ENCODE measurements at regions not wholly inside any gene's neighbourhood (a gene's known extent, or its start where the extent isn't known, plus 50 kb on each side); places are given as distances from the start of the nearest gene placed in this dataset.

DNA sequence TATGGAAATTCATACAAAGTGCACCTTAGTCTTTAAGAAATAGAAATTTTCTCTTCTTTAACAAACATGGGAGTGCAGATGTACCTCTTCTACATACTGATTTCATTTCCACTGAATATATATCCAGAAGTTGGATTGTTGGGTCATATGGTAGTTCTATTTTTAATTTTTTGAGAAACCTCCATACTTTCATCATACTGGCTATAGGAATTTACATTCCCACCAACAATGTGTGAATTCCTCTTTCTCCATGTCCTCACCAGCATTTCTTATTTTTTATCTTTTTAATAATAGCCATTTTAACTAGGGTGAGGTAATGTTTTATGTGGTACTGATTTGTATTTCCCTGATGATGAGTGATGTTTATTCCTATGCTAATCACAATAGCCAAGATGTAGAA is 87.5 kb downstream of the RGS2 start:
- DNase-seq (ENCODE audit: low spot score) (no peak), ATAC-seq (no peak)
- Mint-ChIP-seq H3K27ac (no peak overlapping the region), H3K4me1 (no peaks in the 10 kb centered on the region), H3K36me3 (no peaks in the 10 kb centered on the region), H3K27me3 (ENCODE audit: low read depth) (no peaks in the 10 kb centered on the region), H3K9me3 (peaks cover 12% of the 10 kb centered on the region), H3K4me3 (no peak overlapping the region)
- POLR2A ChIA-PET: no interaction called here
- TF ChIP-seq CBFB (CRISPR knock-in tag; IDR thresholded peaks at IDR 0.05; ENCODE audit: low read depth) (no peak), FOXK1 (CRISPR knock-in tag; IDR thresholded peaks at IDR 0.05) (no peak), ZNF232 (CRISPR knock-in tag; IDR thresholded peaks at IDR 0.05) (no peak), ETV6 (CRISPR knock-in tag; IDR thresholded peaks at IDR 0.05) (no peak), GABPB1 (CRISPR knock-in tag; IDR thresholded peaks at IDR 0.05) (no peak), ZNF219 (CRISPR knock-in tag; IDR thresholded peaks at IDR 0.05; ENCODE audit: borderline replicate concordance) (no peak), NFATC4 (CRISPR knock-in tag; IDR thresholded peaks at IDR 0.05) (no peak), ZBTB21 (CRISPR knock-in tag; IDR thresholded peaks at IDR 0.05; ENCODE audit: borderline replicate concordance) (no peak), MXD4 (CRISPR knock-in tag; IDR thresholded peaks at IDR 0.05; ENCODE audit: borderline replicate concordance) (no peak), FOXP1 (CRISPR knock-in tag; IDR thresholded peaks at IDR 0.05; ENCODE audit: borderline replicate concordance) (no peak), NFYB (CRISPR knock-in tag; conservative IDR thresholded peaks at IDR 0.05; ENCODE audit: low read depth) (no peak), JAZF1 (CRISPR knock-in tag; IDR thresholded peaks at IDR 0.05) (no peak), ZNF416 (CRISPR knock-in tag; IDR thresholded peaks at IDR 0.05) (no peak)
- TF ChIP-seq, protein P1, sequence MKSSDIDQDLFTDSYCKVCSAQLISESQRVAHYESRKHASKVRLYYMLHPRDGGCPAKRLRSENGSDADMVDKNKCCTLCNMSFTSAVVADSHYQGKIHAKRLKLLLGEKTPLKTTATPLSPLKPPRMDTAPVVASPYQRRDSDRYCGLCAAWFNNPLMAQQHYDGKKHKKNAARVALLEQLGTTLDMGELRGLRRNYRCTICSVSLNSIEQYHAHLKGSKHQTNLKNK (CRISPR knock-in tag; IDR thresholded peaks at IDR 0.05): no peak
- TF ChIP-seq, protein P2, sequence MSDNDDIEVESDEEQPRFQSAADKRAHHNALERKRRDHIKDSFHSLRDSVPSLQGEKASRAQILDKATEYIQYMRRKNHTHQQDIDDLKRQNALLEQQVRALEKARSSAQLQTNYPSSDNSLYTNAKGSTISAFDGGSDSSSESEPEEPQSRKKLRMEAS (CRISPR knock-in tag; IDR thresholded peaks at IDR 0.05): no peak
- TF ChIP-seq, protein P3, sequence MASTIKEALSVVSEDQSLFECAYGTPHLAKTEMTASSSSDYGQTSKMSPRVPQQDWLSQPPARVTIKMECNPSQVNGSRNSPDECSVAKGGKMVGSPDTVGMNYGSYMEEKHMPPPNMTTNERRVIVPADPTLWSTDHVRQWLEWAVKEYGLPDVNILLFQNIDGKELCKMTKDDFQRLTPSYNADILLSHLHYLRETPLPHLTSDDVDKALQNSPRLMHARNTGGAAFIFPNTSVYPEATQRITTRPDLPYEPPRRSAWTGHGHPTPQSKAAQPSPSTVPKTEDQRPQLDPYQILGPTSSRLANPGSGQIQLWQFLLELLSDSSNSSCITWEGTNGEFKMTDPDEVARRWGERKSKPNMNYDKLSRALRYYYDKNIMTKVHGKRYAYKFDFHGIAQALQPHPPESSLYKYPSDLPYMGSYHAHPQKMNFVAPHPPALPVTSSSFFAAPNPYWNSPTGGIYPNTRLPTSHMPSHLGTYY (CRISPR knock-in tag; IDR thresholded peaks at IDR 0.05): no peak
- TF ChIP-seq, protein P4, sequence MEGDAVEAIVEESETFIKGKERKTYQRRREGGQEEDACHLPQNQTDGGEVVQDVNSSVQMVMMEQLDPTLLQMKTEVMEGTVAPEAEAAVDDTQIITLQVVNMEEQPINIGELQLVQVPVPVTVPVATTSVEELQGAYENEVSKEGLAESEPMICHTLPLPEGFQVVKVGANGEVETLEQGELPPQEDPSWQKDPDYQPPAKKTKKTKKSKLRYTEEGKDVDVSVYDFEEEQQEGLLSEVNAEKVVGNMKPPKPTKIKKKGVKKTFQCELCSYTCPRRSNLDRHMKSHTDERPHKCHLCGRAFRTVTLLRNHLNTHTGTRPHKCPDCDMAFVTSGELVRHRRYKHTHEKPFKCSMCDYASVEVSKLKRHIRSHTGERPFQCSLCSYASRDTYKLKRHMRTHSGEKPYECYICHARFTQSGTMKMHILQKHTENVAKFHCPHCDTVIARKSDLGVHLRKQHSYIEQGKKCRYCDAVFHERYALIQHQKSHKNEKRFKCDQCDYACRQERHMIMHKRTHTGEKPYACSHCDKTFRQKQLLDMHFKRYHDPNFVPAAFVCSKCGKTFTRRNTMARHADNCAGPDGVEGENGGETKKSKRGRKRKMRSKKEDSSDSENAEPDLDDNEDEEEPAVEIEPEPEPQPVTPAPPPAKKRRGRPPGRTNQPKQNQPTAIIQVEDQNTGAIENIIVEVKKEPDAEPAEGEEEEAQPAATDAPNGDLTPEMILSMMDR (IDR thresholded peaks at IDR 0.05): no peak
- TF ChIP-seq, protein P5, sequence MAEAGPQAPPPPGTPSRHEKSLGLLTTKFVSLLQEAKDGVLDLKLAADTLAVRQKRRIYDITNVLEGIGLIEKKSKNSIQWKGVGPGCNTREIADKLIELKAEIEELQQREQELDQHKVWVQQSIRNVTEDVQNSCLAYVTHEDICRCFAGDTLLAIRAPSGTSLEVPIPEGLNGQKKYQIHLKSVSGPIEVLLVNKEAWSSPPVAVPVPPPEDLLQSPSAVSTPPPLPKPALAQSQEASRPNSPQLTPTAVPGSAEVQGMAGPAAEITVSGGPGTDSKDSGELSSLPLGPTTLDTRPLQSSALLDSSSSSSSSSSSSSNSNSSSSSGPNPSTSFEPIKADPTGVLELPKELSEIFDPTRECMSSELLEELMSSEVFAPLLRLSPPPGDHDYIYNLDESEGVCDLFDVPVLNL (CRISPR knock-in tag; IDR thresholded peaks at IDR 0.05; ENCODE audit: borderline replicate concordance, low read depth): no peak
- CTCF ChIA-PET: no interaction called here

DNA sequence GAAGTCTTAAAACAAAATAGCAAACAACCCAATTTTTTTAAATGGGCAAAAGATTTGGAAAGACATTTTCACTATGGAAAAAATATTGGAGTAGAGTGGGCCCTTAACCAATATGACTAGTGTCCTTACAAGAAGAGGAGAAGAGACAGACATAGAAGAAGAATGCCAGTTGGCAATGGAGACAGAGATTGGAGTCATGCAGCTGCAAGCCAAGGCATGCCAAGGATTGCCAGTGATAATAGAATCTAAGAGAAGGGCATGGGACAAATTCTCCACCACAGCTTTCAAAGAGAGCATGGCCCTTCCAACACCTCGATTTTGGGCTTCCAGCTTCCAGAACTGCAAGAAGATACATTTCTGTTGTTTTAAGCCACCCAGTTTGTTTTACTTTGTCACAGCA is 92.7 kb downstream of the RGS2 start:
- Mint-ChIP-seq H3K27me3 (ENCODE audit: low read depth) (no peaks in the 10 kb centered on the region), H3K4me3 (no peak overlapping the region), H3K4me1 (no peaks in the 10 kb centered on the region), H3K27ac (no peak overlapping the region), H3K36me3 (no peaks in the 10 kb centered on the region), H3K9me3 (no peaks in the 10 kb centered on the region)
- ChIA-PET POLR2A (no interaction called here), CTCF (no interaction called here)
- DNase-seq (ENCODE audit: low spot score): no peak
- no peak for ATAC-seq
- TF ChIP-seq ZNF317 (CRISPR knock-in tag; IDR thresholded peaks at IDR 0.05; ENCODE audit: borderline replicate concordance, low read depth) (no peak), ETV6 (CRISPR knock-in tag; IDR thresholded peaks at IDR 0.05) (no peak), NR2C2 (CRISPR knock-in tag; IDR thresholded peaks at IDR 0.05) (no peak), TCF7 (CRISPR knock-in tag; IDR thresholded peaks at IDR 0.05; ENCODE audit: low read depth) (no peak), TEAD1 (CRISPR knock-in tag; IDR thresholded peaks at IDR 0.05) (no peak)
- TF ChIP-seq, protein P6, sequence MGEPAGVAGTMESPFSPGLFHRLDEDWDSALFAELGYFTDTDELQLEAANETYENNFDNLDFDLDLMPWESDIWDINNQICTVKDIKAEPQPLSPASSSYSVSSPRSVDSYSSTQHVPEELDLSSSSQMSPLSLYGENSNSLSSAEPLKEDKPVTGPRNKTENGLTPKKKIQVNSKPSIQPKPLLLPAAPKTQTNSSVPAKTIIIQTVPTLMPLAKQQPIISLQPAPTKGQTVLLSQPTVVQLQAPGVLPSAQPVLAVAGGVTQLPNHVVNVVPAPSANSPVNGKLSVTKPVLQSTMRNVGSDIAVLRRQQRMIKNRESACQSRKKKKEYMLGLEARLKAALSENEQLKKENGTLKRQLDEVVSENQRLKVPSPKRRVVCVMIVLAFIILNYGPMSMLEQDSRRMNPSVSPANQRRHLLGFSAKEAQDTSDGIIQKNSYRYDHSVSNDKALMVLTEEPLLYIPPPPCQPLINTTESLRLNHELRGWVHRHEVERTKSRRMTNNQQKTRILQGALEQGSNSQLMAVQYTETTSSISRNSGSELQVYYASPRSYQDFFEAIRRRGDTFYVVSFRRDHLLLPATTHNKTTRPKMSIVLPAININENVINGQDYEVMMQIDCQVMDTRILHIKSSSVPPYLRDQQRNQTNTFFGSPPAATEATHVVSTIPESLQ (CRISPR knock-in tag; IDR thresholded peaks at IDR 0.05): no peak
- TF ChIP-seq, protein P7, sequence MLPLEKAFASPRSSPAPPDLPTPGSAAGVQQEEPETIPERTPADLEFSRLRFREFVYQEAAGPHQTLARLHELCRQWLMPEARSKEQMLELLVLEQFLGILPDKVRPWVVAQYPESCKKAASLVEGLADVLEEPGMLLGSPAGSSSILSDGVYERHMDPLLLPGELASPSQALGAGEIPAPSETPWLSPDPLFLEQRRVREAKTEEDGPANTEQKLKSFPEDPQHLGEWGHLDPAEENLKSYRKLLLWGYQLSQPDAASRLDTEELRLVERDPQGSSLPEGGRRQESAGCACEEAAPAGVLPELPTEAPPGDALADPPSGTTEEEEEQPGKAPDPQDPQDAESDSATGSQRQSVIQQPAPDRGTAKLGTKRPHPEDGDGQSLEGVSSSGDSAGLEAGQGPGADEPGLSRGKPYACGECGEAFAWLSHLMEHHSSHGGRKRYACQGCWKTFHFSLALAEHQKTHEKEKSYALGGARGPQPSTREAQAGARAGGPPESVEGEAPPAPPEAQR (CRISPR knock-in tag; IDR thresholded peaks at IDR 0.05): no peak
- TF ChIP-seq, protein P2 (CRISPR knock-in tag; IDR thresholded peaks at IDR 0.05): no peak
- TF ChIP-seq, protein P8, sequence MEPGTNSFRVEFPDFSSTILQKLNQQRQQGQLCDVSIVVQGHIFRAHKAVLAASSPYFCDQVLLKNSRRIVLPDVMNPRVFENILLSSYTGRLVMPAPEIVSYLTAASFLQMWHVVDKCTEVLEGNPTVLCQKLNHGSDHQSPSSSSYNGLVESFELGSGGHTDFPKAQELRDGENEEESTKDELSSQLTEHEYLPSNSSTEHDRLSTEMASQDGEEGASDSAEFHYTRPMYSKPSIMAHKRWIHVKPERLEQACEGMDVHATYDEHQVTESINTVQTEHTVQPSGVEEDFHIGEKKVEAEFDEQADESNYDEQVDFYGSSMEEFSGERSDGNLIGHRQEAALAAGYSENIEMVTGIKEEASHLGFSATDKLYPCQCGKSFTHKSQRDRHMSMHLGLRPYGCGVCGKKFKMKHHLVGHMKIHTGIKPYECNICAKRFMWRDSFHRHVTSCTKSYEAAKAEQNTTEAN (CRISPR knock-in tag; IDR thresholded peaks at IDR 0.05): no peak
- TF ChIP-seq, protein P3 (CRISPR knock-in tag; IDR thresholded peaks at IDR 0.05): no peak

Data from WTC11 (cell line).